Mesothelial cell of epicardium (in vitro differentiated cells): ENCODE measurements at regions not wholly inside any gene's neighbourhood (a gene's known extent, or its start where the extent isn't known, plus 50 kb on each side); places are given as distances from the start of the nearest gene placed in this dataset.

Source experiments
- DNase-seq, 2 experiments: peaks; one replicate each; pipeline ENCODE4 v3.0.0; 2021; ENCODE audit warnings: low spot score in 2 of 2; ENCODE audit not compliant: unreplicated experiment in 2 of 2
- H3K27ac Mint-ChIP-seq: 2 replicates; pipeline ENCODE4 v1.8.0; 2021; ENCODE audit warnings: mixed read lengths
- H3K27me3 Mint-ChIP-seq: 2 replicates; pipeline ENCODE4 v1.8.0; 2021; ENCODE audit warnings: low read depth, mixed read lengths
- H3K36me3 Mint-ChIP-seq: 2 replicates; pipeline ENCODE4 v1.8.0; 2021; ENCODE audit warnings: mixed read lengths
- H3K4me1 Mint-ChIP-seq: 2 replicates; pipeline ENCODE4 v1.8.0; 2021; ENCODE audit warnings: mixed read lengths
- H3K4me3 Mint-ChIP-seq: 2 replicates; pipeline ENCODE4 v1.8.0; 2021; ENCODE audit warnings: mild to moderate bottlenecking, moderate library complexity, mixed read lengths
- H3K9me3 Mint-ChIP-seq: 2 replicates; pipeline ENCODE4 v1.8.0; 2021; ENCODE audit warnings: mixed read lengths
- TF ChIP-seq, protein P1 (sequence below): fragments of 200-600 bp; sonication (generic); IDR thresholded peaks from one replicate; pipeline ENCODE4 v1.5.0; 2021; ENCODE audit warnings: antibody characterized with exemption; ENCODE audit not compliant: unreplicated experiment

DNA sequence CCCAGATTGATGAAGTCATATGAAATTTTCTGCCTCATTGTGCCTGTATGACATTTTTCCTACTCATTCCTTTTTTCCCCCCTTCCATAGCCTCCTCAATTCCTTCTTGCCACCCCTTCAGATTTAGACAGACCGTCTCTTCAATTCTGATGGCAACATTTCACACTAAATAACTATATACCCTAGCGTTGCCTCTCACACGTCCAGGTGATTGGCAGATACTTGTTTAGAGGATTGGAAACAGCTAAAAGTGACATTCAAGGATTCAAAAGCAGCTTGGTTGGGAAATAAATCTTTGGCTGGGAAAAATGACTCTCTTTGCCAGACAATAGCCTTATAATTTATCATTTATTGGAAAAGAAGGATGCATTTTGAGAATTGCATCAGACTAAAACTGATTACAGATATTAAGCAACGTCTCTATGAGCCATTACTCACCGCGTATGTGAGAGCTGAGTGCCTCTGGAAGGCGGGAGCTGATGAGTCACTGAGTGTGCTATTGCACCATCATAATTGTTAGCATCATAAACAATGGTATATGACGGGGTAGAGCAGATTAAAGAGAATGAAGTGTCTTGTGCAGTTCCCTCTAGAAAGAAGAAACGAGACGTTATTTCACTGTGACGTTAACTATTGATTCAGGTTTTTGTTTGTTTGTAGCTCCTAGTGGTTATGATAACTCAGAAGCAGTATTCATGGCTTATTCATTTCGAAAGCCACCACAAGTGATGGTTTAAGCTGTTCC, 61.1 kb upstream of the FAM216B start:
- no peak for DNase-seq
- TF ChIP-seq, protein P1, sequence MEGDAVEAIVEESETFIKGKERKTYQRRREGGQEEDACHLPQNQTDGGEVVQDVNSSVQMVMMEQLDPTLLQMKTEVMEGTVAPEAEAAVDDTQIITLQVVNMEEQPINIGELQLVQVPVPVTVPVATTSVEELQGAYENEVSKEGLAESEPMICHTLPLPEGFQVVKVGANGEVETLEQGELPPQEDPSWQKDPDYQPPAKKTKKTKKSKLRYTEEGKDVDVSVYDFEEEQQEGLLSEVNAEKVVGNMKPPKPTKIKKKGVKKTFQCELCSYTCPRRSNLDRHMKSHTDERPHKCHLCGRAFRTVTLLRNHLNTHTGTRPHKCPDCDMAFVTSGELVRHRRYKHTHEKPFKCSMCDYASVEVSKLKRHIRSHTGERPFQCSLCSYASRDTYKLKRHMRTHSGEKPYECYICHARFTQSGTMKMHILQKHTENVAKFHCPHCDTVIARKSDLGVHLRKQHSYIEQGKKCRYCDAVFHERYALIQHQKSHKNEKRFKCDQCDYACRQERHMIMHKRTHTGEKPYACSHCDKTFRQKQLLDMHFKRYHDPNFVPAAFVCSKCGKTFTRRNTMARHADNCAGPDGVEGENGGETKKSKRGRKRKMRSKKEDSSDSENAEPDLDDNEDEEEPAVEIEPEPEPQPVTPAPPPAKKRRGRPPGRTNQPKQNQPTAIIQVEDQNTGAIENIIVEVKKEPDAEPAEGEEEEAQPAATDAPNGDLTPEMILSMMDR = no peak
- H3K27me3 Mint-ChIP-seq = no peaks in the 10 kb centered on the region
- H3K4me3 Mint-ChIP-seq = no peak overlapping the region
- no peaks in the 10 kb centered on the region for H3K36me3 Mint-ChIP-seq
- peak overlapping the region; percentile 34 for H3K27ac Mint-ChIP-seq
- peaks cover 4% of the 10 kb centered on the region for H3K9me3 Mint-ChIP-seq
- H3K4me1 Mint-ChIP-seq = peaks cover 11% of the 10 kb centered on the region

DNA sequence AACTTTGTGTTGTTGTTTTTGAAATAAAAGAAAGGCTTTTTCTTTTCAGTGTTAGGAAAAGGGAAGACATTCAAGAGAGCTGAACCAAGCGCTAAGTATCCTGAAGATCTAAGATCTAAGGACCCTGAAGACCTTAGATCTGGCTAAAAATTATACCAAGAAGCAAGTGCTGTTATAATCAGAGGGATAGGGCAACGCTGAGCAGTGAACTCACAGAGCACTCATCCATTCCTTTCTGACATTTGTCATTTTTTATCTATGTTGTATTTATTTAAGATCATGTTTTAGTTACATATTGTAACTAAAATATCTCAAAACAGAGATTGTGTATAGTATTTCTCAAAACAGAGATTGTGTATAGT, 60.5 kb upstream of the FAM216B start:
- H3K27ac Mint-ChIP-seq = peak overlapping the region; percentile 34
- no peak for DNase-seq
- H3K36me3 Mint-ChIP-seq = no peaks in the 10 kb centered on the region
- peaks cover 4% of the 10 kb centered on the region for H3K9me3 Mint-ChIP-seq
- no peaks in the 10 kb centered on the region for H3K27me3 Mint-ChIP-seq
- H3K4me1 Mint-ChIP-seq = peaks cover 11% of the 10 kb centered on the region
- H3K4me3 Mint-ChIP-seq = no peak overlapping the region
- TF ChIP-seq, protein P1 = no peak

DNA sequence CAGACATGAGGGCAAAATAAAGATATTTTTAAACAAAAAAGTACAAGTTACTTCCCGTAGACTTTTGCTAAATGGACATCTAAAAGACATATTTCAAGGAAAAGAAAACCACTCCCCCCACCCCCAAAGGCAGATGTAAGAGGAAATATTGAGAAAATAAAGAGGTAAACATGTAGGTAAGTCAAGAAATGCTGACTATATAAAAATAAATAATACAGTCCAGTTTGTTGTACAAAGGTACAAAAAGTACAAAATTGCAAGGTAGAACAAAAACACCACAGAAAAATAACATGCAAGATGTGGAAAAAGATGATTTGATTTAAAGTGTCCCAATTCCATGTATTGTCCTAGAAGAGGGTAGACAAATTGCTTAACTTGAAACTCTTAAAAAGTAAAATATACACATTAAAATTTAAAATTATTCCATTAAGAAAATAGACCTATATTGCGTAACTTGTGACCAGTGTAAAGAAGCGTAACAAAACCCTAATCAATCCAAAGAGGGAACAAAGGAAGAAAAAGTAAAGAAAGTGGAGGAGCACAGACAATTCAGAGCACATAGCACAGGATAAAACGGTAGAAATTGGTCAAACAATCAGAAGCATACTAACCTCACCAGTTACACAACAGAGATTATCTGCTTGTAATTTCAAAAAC, 58.4 kb upstream of the FAM216B start:
- H3K4me1 Mint-ChIP-seq = peaks cover 11% of the 10 kb centered on the region

DNA sequence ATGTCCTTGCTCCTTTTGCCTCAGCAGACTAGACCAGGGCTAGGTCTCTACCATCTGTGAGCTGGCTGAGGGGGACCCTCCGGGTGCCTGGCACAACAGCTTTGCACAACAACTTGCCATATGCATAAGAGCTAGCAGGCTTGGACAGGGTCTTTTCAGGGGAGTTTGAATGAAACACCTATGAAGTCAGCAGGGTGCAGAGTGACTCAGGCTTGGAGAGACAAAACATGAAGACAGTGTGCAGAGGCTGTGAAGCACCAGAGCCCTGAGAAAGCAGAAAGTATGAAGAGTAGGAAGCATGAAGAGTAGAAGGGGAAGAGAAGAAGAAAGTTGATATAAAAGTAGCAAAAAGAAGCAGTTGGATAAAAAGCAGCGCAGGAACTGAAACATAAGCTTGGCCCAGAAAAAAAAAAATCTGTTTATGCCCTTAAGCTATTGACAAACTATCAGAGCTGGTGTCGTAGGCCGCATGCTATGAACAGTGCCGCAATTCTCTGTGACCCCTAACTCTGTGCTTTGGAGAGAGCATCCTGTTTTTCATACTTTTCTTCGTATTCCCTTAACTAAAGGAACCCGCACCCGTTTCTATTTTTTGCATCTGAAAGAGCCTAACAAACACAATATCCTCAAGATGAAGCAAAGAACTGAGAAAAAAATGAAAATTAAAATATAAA, 52.7 kb upstream of the FAM216B start:
- Mint-ChIP-seq H3K27ac (no peak overlapping the region), H3K27me3 (no peaks in the 10 kb centered on the region), H3K36me3 (no peaks in the 10 kb centered on the region), H3K9me3 (peaks cover 8% of the 10 kb centered on the region), H3K4me3 (no peak overlapping the region), H3K4me1 (peaks cover 4% of the 10 kb centered on the region)
- TF ChIP-seq, protein P1 = no peak
- DNase-seq = no peak

More for the DNA sequence above, 58.4 kb upstream of the FAM216B start:
- DNase-seq = no peak
- TF ChIP-seq, protein P1 = no peak
- Mint-ChIP-seq H3K4me3 (no peak overlapping the region), H3K36me3 (no peaks in the 10 kb centered on the region), H3K9me3 (peaks cover 12% of the 10 kb centered on the region), H3K27me3 (no peaks in the 10 kb centered on the region), H3K27ac (no peak overlapping the region)

DNA sequence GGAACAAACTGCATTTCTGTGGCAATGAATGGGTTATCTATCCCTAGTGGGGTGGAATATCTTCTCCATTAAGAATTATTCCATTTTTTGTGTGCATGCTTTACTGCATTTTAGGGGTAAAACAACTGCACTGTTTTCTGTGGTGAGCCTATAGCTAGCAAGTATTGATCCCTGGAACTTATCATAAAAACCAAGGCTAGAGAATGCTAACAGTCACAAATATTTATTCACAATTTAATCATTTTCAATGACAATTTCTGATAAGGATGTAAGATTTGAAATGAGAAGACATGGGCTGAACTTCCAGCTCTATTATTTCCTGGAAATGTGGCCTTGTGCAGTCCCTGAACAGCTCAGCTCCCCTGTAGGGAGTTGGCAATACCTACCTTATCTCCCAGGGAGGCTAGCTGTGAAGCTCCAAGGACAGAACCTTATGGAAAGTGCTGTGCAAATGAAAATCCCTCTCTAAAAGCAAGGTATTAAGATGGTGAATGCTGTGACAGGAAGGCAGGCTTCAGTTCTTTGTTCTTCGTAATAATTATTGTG, 51.5 kb upstream of the FAM216B start:
- Mint-ChIP-seq H3K9me3 (peaks cover 8% of the 10 kb centered on the region), H3K4me1 (peaks cover 2% of the 10 kb centered on the region), H3K27ac (no peak overlapping the region), H3K36me3 (no peaks in the 10 kb centered on the region), H3K4me3 (no peak overlapping the region), H3K27me3 (no peaks in the 10 kb centered on the region)
- DNase-seq = no peak
- TF ChIP-seq, protein P1 = no peak
